ENCODE measurements at regions not wholly inside any gene's neighbourhood (a gene's known extent, or its start where the extent isn't known, plus 50 kb on each side); places are given as distances from the start of the nearest gene placed in this dataset.

DNA sequence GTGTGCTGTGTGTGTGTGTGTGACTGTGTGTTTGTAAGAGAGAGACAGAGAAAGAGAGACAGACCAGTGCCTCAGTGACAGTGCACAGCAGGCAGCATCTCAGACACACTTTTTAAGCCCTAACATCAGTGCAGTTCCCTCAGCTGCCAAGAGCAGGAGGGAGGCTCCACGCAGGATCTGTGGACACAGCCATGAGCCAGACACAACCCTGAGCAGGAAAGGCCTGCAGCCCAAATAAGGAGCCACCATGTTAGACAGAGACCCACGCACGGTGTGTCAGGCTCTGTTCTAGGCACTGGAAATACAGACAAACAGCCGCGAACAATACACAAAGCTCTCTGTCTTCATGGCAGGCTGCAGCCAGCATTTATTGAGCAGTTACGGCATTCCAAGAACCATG, 445.5 kb downstream of the MATN1 start:
- H3K27ac ChIP-seq: no peak overlapping the region
- WGBS, 2 donors (ENCODE audit: low coverage in 1 of 2): 77% methylated on average over 4 of the region's 6 CpGs; no CpG with 5 or more reads in 1 of the 2 donors
- H3K4me3 ChIP-seq: no peak overlapping the region
- ATAC-seq: no peak
- H3K36me3 ChIP-seq: no peaks in the 10 kb centered on the region
- TF ChIP-seq, protein P1, sequence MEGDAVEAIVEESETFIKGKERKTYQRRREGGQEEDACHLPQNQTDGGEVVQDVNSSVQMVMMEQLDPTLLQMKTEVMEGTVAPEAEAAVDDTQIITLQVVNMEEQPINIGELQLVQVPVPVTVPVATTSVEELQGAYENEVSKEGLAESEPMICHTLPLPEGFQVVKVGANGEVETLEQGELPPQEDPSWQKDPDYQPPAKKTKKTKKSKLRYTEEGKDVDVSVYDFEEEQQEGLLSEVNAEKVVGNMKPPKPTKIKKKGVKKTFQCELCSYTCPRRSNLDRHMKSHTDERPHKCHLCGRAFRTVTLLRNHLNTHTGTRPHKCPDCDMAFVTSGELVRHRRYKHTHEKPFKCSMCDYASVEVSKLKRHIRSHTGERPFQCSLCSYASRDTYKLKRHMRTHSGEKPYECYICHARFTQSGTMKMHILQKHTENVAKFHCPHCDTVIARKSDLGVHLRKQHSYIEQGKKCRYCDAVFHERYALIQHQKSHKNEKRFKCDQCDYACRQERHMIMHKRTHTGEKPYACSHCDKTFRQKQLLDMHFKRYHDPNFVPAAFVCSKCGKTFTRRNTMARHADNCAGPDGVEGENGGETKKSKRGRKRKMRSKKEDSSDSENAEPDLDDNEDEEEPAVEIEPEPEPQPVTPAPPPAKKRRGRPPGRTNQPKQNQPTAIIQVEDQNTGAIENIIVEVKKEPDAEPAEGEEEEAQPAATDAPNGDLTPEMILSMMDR (IDR thresholded peaks at IDR 0.05): no peak
- TF ChIP-seq POLR2AphosphoS5 (IDR thresholded peaks at IDR 0.05) (no peak), POLR2A (IDR thresholded peaks at IDR 0.05) (no peak), EP300 (IDR thresholded peaks at IDR 0.05) (no peak)
- H3K4me1 ChIP-seq: no peaks in the 10 kb centered on the region
- peaks cover 43% of the 10 kb centered on the region for H3K27me3 ChIP-seq
- H3K9me3 ChIP-seq: peaks cover 0 to 5% (median 0%) of the 10 kb centered on the region in 3 donors

DNA sequence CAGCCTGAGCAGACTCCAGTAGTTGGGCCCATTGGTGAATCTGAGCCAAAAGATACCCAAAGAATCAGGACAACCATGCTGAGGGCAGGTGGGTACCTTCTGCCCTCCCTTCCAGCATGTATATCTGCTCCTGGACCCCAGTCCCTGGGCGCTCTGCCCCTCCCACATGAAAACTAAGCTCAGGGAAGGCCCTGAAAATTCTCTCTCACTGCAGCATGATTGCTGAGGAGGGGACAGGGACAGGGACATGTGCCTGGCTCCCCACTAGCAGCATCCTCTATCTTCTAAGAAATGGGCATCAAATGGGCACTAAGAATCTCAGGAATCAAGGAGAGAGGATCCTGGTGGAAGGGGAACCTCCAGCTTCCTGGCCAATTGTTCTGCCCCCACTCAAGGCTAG, 446.0 kb downstream of the MATN1 start:
- H3K4me1 ChIP-seq: no peaks in the 10 kb centered on the region
- peaks cover 48% of the 10 kb centered on the region for H3K27me3 ChIP-seq
- no peak for ATAC-seq
- peaks cover 0 to 5% (median 0%) of the 10 kb centered on the region in 3 donors for H3K9me3 ChIP-seq
- WGBS, 2 donors (ENCODE audit: low coverage in 1 of 2): no CpG with 5 or more reads among the region's 1 CpG
- no peaks in the 10 kb centered on the region for H3K36me3 ChIP-seq
- no peak overlapping the region for H3K27ac ChIP-seq
- no peak for TF ChIP-seq POLR2AphosphoS5 (IDR thresholded peaks at IDR 0.05)
- TF ChIP-seq, protein P1 (IDR thresholded peaks at IDR 0.05): no peak
- TF ChIP-seq POLR2A (IDR thresholded peaks at IDR 0.05): no peak
- TF ChIP-seq EP300 (IDR thresholded peaks at IDR 0.05): no peak
- H3K4me3 ChIP-seq: no peak overlapping the region

DNA sequence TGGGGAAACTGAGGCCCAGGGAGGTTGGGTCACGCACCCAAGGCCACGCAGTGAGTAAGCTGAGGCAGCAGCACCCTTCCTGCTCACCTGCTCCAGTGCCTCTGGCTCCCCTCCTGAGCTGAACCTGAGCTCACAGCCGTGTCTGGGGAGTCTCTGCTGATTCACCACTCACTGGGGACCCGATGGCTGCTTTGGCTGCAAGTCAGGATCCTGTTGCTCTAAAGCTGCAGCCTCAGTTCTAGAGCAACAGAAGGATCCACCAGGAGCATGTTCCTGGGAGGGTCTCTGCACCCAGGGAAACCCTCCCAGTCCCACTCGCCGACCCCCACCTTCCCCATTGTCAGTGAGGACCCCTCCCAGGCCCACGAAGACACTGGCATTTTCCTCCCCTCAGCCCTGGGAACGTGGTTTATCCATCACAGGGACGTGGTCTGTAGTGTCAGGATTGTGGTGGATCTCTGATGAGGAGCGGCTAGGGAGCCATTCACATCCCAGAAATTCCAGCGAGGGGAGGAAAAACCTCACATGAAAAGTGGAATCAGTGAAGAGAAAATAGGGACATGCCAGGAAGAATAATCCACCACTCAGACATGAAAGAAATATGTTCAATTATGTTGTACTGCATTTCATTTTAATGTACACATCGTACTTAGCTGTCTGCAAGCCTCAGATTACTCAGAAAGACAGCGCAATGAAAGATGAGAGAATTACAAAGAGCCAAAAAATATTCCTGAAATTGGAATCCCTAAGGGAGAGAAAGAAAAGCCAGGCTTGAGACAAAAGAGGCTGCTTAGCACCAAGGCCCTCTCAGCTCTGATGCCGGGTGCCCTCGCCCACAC, 447.2 kb downstream of the MATN1 start:
- 47 to 88% methylated on average over 4 of the region's 15 CpGs for whole genome bisulfite sequencing, 2 donors (ENCODE audit: low coverage in 1 of 2)
- Histone ChIP-seq H3K9me3 (peaks cover 0 to 5% (median 0%) of the 10 kb centered on the region in 3 donors), H3K27me3 (peaks cover 59% of the 10 kb centered on the region), H3K27ac (no peak overlapping the region), H3K36me3 (no peaks in the 10 kb centered on the region), H3K4me3 (no peak overlapping the region), H3K4me1 (no peaks in the 10 kb centered on the region)
- no peak for TF ChIP-seq POLR2AphosphoS5 (IDR thresholded peaks at IDR 0.05)
- TF ChIP-seq, protein P1 (IDR thresholded peaks at IDR 0.05): no peak
- TF ChIP-seq EP300 (IDR thresholded peaks at IDR 0.05): no peak
- no peak for TF ChIP-seq POLR2A (IDR thresholded peaks at IDR 0.05)
- ATAC-seq: no peak

DNA sequence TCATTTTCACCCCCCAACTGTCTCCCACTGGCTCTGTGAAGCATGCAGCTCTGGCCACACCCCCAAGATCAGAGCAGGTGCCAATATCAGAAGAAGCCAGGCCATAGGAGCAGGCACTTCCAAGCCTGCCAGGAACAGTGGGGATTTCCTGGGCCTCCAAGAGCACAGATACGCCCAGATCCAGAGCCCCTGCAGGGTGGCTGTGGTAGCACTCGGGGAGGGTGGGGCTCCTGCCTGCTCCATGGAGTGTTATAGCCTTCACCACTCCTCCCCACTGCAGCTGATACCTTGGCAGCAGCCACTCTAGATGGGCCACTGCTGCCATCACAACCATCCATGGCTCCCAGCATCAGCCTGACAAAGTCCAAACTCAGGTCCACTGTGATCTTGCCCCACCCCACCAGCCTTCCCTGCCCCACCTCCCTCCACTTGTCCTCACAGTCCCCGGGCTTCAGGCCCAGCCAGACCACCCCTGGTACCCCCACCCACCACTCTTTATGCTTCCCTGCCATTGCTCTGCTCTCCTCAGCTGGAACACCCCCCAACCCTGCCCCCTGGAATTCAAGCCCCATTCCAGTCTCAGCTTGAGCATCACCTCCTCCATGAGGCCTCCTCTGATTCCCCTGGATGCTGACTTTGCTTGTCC, 448.3 kb downstream of the MATN1 start:
- H3K9me3 ChIP-seq: peaks cover 0 to 5% (median 0%) of the 10 kb centered on the region in 3 donors
- no peaks in the 10 kb centered on the region for H3K4me1 ChIP-seq
- 60 to 78% methylated on average over 1 of the region's 3 CpGs for WGBS, 2 donors (ENCODE audit: low coverage in 1 of 2)
- no peaks in the 10 kb centered on the region for H3K36me3 ChIP-seq
- H3K4me3 ChIP-seq: no peak overlapping the region
- H3K27me3 ChIP-seq: peaks cover 60% of the 10 kb centered on the region
- no peak for ATAC-seq
- H3K27ac ChIP-seq: no peak overlapping the region
- TF ChIP-seq, protein P1 (IDR thresholded peaks at IDR 0.05): no peak
